HEK293 (cell line): ENCODE measurements at regions not wholly inside any gene's neighbourhood (a gene's known extent, or its start where the extent isn't known, plus 50 kb on each side); places are given as distances from the start of the nearest gene placed in this dataset.

Experiments used
- CTCF ChIA-PET: fragments of 350-600 bp; formaldehyde crosslinking; extraction: SDS; loops from one replicate; lab custom pipeline; 2021; ENCODE audit warnings: antibody characterized with exemption; lab: Yijun Ruan, JAX
- POLR2A ChIA-PET: fragments of 300-600 bp; formaldehyde crosslinking; extraction: SDS; loops from one replicate; lab custom pipeline; 2020; ENCODE audit warnings: antibody characterized with exemption, inconsistent platforms; lab: Yijun Ruan, JAX
- H3K27ac ChIP-seq: fragments of 200-500 bp; sonication (Bioruptor generic); 2 replicates; pipeline ENCODE4 v1.5.1; 2014; ENCODE audit warnings: low read depth, low read length, control low read depth, inconsistent platforms; ENCODE audit errors: extremely low read depth
- H3K36me3 ChIP-seq, 2 experiments: fragments of 200-500 bp in 1 of 2; sonication (Bioruptor generic) in 1 of 2; 1 replicate in 1 of 2; 2 replicates in 1 of 2; pipeline ENCODE4 v1.5.1; 2014 to 2017; ENCODE audit warnings: inconsistent platforms in 2 of 2, low read length in 2 of 2; ENCODE audit not compliant: control insufficient read depth in 2 of 2, insufficient read depth in 1 of 2
- H3K4me1 ChIP-seq: fragments of 200-500 bp; sonication (Bioruptor generic); 2 replicates; pipeline ENCODE4 v1.5.1; 2014; ENCODE audit warnings: mild to moderate bottlenecking, low read length, inconsistent platforms; ENCODE audit not compliant: control insufficient read depth, insufficient read depth
- H3K4me3 ChIP-seq: 2 replicates; pipeline ENCODE4 v1.5.1; 2011; ENCODE audit warnings: low read depth, mild to moderate bottlenecking, control low read depth, low read length, moderate library complexity
- H3K9me3 ChIP-seq: fragments of 200-500 bp; sonication (Bioruptor generic); 2 replicates; pipeline ENCODE4 v1.5.1; 2014; ENCODE audit warnings: low read depth, low read length, inconsistent platforms; ENCODE audit not compliant: control insufficient read depth, insufficient read depth
- OSR2 ChIP-seq: fragments of 450-650 bp; formaldehyde crosslinking; IDR thresholded peaks from 2 replicates; pipeline ENCODE4 v1.5.1; 2016; ENCODE audit warnings: missing biosample characterization, missing genetic modification characterization
- PRDM1 ChIP-seq: fragments of 450-650 bp; formaldehyde crosslinking; IDR thresholded peaks from 2 replicates; pipeline ENCODE4; 2016; ENCODE audit warnings: missing biosample characterization, missing genetic modification characterization
- ZBTB17 ChIP-seq: fragments of 450-650 bp; formaldehyde crosslinking; IDR thresholded peaks from 2 replicates; pipeline ENCODE4 v1.5.1; 2016; ENCODE audit warnings: missing biosample characterization, missing genetic modification characterization
- ZEB2 ChIP-seq: fragments of 450-650 bp; formaldehyde crosslinking; IDR thresholded peaks from 2 replicates; pipeline ENCODE4 v1.5.1; 2016; ENCODE audit warnings: missing biosample characterization, missing genetic modification characterization
- ZNF10 ChIP-seq: fragments of 450-650 bp; formaldehyde crosslinking; IDR thresholded peaks from 2 replicates; pipeline ENCODE4 v1.5.1; 2017; ENCODE audit warnings: missing biosample characterization, missing genetic modification characterization
- ZNF157 ChIP-seq: fragments of 450-650 bp; formaldehyde crosslinking; IDR thresholded peaks from 2 replicates; pipeline ENCODE4 v1.5.1; 2016; ENCODE audit warnings: missing biosample characterization, missing genetic modification characterization
- ZNF2 ChIP-seq: fragments of 450-650 bp; formaldehyde crosslinking; IDR thresholded peaks from 2 replicates; pipeline ENCODE4 v1.5.1; 2016; ENCODE audit warnings: missing biosample characterization, missing genetic modification characterization
- ZNF23 ChIP-seq: fragments of 450-650 bp; formaldehyde crosslinking; IDR thresholded peaks from 2 replicates; pipeline ENCODE4 v1.5.1; 2016; ENCODE audit warnings: missing biosample characterization, missing genetic modification characterization, borderline replicate concordance
- ZNF354C ChIP-seq: fragments of 450-650 bp; formaldehyde crosslinking; IDR thresholded peaks from 2 replicates; pipeline ENCODE4 v1.5.1; 2016; ENCODE audit warnings: missing biosample characterization, missing genetic modification characterization, low read depth, borderline replicate concordance
- ZSCAN30 ChIP-seq: fragments of 450-650 bp; IDR thresholded peaks from 2 replicates; pipeline ENCODE4 v1.5.1; 2018; ENCODE audit warnings: missing biosample characterization, mild to moderate bottlenecking, missing genetic modification characterization, moderate library complexity
- TF ChIP-seq, protein P1 (sequence below): fragments of 450-650 bp; formaldehyde crosslinking; IDR thresholded peaks from 2 replicates; pipeline ENCODE4 v1.5.1; 2016; ENCODE audit warnings: missing biosample characterization, missing genetic modification characterization

DNA sequence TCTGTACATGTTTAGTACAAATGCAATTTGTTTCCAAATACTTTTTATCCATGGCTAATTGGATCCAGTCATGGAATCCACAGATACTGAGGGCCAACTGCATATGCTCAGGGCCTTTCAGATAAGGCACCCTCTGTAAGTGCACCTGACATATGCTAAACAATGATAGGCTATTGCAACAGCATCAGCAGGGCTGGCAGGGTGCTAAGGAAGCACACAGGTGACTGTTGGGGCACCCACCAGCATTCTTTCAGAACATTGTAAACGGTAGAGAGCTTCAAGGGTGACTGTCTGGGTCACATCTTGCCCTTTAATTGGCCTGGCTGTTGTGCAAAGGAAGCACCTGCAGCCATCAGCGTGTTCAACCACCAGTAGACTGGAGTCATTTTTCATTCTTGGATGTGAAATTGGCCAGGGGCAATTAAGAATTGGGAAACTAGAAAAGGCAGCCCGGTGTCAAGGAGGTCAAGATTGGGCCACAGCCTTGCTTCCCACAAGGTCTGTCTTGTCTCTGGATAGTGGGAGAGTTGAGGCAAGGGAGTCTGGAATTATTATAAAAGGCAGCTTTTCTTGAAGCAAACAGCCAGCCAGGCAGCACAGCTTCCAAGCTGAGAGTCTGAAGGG lies 129.3 kb upstream of the RAI14 start:
- POLR2A ChIA-PET = interaction anchor here (0.6 kb wide), 1 partner anchor 402 kb away, joined by 3 read pairs; no protein-coding TSS in a partner anchor
- no peaks in the 10 kb centered on the region for H3K36me3 ChIP-seq
- H3K9me3 ChIP-seq = no peaks in the 10 kb centered on the region
- no peak for TF ChIP-seq ZNF354C (tag by site-specific recombination)
- no peak for TF ChIP-seq ZNF157
- TF ChIP-seq, protein P1, sequence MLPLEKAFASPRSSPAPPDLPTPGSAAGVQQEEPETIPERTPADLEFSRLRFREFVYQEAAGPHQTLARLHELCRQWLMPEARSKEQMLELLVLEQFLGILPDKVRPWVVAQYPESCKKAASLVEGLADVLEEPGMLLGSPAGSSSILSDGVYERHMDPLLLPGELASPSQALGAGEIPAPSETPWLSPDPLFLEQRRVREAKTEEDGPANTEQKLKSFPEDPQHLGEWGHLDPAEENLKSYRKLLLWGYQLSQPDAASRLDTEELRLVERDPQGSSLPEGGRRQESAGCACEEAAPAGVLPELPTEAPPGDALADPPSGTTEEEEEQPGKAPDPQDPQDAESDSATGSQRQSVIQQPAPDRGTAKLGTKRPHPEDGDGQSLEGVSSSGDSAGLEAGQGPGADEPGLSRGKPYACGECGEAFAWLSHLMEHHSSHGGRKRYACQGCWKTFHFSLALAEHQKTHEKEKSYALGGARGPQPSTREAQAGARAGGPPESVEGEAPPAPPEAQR (tag by site-specific recombination) = no peak
- CTCF ChIA-PET = interaction anchor here (0.7 to 9.2 kb wide), 4 partner anchors 13 to 370 kb away, joined by 3 to 156 read pairs (median 3); no protein-coding TSS in a partner anchor
- H3K4me1 ChIP-seq = no peaks in the 10 kb centered on the region
- H3K27ac ChIP-seq = no peak overlapping the region
- H3K4me3 ChIP-seq = no peak overlapping the region

DNA sequence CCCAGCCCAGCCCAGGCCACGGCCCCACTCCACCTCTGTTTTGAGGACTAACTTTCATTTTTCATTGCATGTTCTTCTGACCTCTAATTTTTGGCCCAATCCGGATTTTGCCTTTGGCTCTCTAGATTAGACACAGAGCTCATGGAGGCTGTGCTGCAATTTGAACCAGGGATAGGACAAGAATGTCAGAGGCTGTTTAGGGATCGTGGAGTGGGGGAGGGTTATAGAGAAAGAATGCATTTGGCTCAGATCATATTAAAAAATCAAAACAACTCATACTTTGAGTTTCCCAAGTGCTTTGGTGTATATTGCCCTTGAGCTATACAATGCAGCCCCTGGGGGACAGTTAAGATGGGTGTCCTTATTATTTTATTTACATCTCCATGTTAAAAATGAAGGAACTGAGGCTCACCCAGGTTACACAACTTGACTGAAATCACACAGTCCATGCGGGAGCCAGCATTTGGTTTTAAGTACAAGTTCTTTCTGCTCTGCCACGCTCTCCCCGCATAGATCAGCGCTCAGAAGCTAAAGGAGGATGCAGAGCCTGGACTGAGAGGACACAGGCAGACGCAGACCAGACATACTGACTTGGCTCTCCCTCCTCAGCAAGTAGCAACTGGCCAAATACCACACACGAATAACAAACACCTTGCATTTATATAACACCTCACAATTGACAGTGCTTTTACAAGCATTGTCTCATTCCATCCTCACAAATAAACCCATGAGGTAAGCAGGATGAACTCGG lies 126.4 kb upstream of the RAI14 start:
- H3K4me1 ChIP-seq = no peaks in the 10 kb centered on the region
- no peak overlapping the region for H3K4me3 ChIP-seq
- H3K9me3 ChIP-seq = no peaks in the 10 kb centered on the region
- H3K36me3 ChIP-seq = no peaks in the 10 kb centered on the region
- H3K27ac ChIP-seq = no peak overlapping the region
- TF ChIP-seq PRDM1 (tag by site-specific recombination) (no peak), ZEB2 (tag by site-specific recombination) (no peak), OSR2 (no peak)
- TF ChIP-seq, all 188 proteins: peak for 0
- POLR2A ChIA-PET = interaction anchor here (0.7 to 0.9 kb wide), 2 partner anchors 266 to 386 kb away, joined by 3 read pairs; partner anchors contain the start of genes BRIX1 and RAD1
- CTCF ChIA-PET = interaction anchor here (0.8 to 9.2 kb wide), 3 partner anchors 43 to 533 kb away, joined by 3 to 156 read pairs (median 7); no protein-coding TSS in a partner anchor

DNA sequence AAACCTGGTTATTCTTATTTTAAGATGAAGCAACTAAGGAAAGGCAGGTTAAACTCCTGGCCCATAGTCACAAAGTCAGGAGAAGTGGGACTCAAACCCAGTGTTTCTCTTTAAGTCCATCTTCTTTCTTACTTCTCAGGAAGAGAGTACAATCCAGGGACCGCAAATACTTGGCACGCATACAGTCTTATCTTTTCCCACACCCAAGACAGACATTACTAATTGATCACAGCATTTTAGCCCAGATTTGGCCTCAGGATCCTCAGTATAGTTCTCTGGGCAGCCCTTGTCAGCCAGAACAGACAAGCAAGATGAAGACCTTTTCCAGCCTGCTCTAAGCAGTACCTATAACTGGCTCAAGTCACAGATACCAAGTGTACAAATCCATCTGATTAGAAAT lies 125.5 kb upstream of the RAI14 start:
- TF ChIP-seq ZNF10 (no peak), ZNF23 (tag by site-specific recombination) (peak; percentile 74; the same call in 1 of the 2 replicates), ZBTB17 (tag by site-specific recombination) (0 out of 2 replicates have a peak, but pooled peaks have one; percentile 25)
- CTCF ChIA-PET = interaction anchor here (0.9 to 2.3 kb wide), 2 partner anchors 7 to 368 kb away, joined by 5 to 8 read pairs; no protein-coding TSS in a partner anchor
- Histone ChIP-seq H3K4me1 (no peaks in the 10 kb centered on the region), H3K27ac (no peak overlapping the region), H3K4me3 (no peak overlapping the region), H3K9me3 (no peaks in the 10 kb centered on the region), H3K36me3 (no peaks in the 10 kb centered on the region)
- POLR2A ChIA-PET = interaction anchor here (0.7 kb wide), 1 partner anchor 265 kb away, joined by 3 read pairs; no protein-coding TSS in a partner anchor

DNA sequence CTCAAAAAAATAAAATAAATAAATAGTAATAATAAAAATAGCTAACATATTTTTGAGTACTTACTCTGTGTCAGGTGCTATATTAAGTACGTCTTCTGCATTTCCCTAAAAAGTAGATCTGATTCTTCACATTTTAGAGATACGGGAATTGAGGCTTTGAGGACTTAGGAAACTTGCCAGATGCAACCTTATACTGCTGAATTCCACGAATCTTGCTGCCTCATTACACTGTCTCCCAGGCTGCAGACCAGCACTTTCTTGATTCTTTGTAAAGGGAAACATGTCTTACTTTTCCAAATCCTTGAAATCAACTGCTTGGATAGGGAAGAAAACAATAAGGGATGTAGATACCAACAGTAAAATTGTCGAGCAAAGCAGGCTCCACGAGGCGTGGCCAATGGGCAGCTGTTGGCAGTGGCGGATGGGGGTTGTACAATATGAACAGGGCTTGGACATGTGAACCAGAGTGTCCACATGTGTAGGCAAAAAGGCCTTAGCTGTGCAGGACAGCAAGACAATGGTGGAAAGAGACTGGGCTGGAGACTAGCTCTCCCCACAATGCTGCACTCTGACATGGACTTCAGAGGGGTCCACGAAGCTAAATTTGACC lies 124.3 kb upstream of the RAI14 start:
- TF ChIP-seq ZNF2 = no peak
- TF ChIP-seq ZSCAN30 (tag by site-specific recombination) = peak; percentile 21; the same call in 1 of the 2 replicates
- H3K4me3 ChIP-seq = no peak overlapping the region
- H3K36me3 ChIP-seq = no peaks in the 10 kb centered on the region
- no peak overlapping the region for H3K27ac ChIP-seq
- H3K4me1 ChIP-seq = no peaks in the 10 kb centered on the region; the same call in 1 of the 2 replicates
- CTCF ChIA-PET = interaction anchor here (0.5 to 2.3 kb wide), 4 partner anchors 9 to 366 kb away, joined by 3 to 8 read pairs (median 3); no protein-coding TSS in a partner anchor
- no peaks in the 10 kb centered on the region for H3K9me3 ChIP-seq
- POLR2A ChIA-PET = no interaction called here
